ENCODE measurements at regions not wholly inside any gene's neighbourhood (a gene's known extent, or its start where the extent isn't known, plus 50 kb on each side); places are given as distances from the start of the nearest gene placed in this dataset.

- no peak for DNase-seq (ENCODE audit: low read depth)
Observed at GRCh38 chr21:16181018-16181417, 451.2 kb downstream of the USP25 start.

DNA sequence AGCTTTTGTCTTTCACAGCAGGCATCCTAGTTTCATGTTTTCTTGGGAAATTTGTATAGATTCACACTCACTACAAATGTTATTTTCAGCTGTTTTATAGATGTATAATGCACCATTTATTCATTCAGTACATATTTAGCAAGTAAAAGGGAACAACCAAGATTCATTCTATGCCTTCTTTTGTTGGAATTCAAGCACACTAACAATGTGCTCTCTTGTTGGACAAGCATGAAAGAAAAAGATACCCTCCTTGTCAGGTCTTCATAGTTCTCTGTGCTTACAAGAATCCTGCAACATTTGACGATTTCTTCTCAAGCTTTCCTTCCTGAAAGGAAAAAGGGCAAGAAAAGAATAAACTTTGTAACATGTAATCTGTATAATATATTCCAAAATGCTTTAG is 456.0 kb downstream of the USP25 start:
- no peak for DNase-seq (ENCODE audit: low read depth)

GRCh38 chr21:16186742-16187141 is 457.0 kb downstream of the USP25 start:
- no peak for DNase-seq (ENCODE audit: low read depth)

DNA sequence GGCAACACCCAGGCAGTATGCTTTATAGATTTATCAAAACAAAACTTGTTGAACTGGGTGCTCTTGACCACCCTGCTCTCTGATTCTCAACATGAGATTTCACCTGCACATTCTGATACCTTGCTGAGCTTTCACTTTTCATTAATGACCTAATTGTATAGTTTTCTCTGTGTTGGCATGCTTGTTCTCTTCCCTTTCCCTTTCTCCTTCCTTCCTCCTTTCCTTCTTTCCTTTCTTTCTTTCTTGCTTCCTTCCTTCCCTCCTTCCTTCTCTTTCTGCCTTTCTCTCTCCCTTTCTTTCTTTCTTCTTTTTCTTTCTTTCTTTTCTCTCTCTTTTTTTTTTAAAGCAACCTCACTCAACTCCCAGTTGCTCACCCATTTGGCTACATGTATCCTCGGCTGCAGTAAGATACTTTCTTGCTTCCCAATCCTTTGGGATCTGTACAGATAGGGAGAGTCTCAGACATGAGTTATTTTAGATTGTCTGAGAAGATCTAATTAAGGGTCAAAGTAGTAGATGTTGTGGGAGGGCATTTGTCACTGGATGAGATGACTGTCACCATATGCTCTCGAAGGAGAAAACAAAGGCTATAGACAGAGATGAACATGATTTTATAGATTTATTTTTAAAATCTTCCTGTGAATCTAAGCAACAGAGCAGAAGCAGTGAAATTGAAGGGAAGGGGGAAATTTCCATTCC is 458.0 kb downstream of the USP25 start:
- no peak for DNase-seq (ENCODE audit: low read depth)

DNA sequence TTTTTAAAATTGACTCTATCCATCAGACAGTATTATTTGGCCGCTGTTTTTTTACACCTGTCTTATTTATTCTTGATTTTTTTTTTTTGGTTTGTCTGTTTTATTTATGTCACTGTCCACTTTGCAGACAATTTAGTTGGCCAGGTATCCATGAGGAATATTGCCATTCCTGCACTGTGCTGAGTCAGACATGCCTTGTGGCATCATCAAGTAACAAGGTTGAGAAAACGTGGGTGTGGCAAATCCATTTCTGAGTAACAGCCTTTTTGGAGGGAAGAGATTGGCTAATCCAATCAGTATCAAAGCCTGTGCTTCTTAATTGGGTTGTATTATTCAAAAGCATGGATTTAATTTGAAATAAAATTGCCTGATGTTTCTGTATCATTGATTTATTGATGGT is 463.1 kb downstream of the USP25 start:
- DNase-seq (ENCODE audit: low read depth) = no peak

- DNase-seq (ENCODE audit: low read depth) = no peak
Observed at GRCh38 chr21:16193496-16194094, 463.8 kb downstream of the USP25 start.

- DNase-seq (ENCODE audit: low read depth) = no peak
Observed at GRCh38 chr21:16194095-16194787, 464.5 kb downstream of the USP25 start.

DNA sequence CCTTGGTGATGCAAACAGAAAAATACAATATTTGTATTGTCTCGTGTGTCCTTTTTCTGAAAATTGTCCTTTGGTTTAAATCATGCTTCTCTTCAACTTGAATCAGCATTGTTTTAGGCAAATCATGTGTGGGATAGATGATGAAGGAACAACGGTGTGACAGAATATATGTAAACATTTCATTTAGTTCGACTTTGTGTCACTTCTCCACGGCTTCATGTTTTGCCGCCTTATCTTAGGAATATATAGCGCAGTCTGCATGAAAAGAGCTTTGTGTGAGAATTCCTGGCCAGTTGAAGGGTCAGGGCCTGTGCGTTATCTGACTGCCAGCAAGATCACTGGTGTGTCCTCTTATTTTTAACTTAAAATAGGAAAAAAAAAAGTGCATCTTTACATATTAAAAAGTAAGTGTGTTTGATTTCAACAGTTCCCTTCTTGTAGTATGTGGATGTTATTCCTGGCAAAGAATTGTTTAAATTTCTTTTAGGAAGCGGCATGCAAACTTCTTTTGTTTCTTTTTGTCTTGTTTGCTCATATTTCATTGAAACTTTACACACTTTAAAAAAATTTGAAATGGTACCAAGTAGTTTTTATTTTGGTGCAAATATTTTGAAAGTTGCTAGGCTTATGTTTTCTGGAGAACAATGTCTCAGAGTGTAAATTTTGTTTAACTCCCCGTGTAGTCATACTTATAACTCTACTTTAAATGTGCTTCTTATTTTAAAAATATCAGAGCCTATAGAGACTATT is 465.2 kb downstream of the USP25 start:
- no peak for DNase-seq (ENCODE audit: low read depth)

- DNase-seq (ENCODE audit: low read depth) = no peak
Observed at GRCh38 chr21:16195538-16195910, 465.7 kb downstream of the USP25 start.

- DNase-seq (ENCODE audit: low read depth) = no peak
Observed at GRCh38 chr21:16196001-16196400, 466.2 kb downstream of the USP25 start.

DNA sequence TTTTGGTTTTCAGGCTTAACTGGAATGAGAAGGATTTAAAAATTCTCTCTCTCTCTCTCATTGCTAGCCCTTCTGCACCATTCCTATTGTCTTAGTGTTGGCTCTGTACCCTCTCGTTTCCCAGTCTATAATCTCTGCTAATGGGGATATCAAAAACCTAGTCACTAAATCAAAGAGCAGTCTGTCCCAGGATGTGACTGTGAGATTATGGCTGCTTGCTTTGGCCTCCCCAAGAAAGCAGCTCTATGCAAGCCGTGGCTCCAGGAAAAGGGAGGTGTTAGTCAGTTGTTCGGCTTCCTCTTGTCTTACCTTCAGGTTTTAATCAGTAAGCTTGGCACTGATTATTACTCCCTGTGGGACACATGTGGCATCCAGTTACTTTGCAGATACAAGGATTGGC is 468.8 kb downstream of the USP25 start:
- no peak for DNase-seq (ENCODE audit: low read depth)

DNA sequence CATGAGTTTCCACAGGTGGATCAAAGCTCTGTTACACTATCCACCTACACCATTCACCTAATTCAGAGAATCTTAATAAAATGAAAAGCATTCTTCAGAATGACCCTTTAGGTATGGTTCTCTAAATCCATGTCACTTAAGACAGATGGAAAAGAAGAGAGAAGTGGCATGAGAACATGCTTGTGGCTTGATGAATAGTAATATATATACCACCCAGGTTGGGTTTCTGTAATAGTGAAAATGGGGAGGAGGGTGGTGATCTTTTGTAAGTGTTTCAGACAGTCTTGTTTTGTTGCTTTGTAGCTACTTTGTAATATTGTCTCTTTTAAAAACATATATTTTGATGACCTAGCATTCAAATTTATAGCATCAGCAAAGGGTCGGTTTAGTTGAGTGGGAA is 469.8 kb downstream of the USP25 start:
- no peak for DNase-seq (ENCODE audit: low read depth)

- DNase-seq (ENCODE audit: low read depth) = no peak
Observed at GRCh38 chr21:16201718-16202117, 471.9 kb downstream of the USP25 start.

GRCh38 chr21:16205527-16205926 is 475.7 kb downstream of the USP25 start:
- DNase-seq (ENCODE audit: low read depth) = no peak

DNA sequence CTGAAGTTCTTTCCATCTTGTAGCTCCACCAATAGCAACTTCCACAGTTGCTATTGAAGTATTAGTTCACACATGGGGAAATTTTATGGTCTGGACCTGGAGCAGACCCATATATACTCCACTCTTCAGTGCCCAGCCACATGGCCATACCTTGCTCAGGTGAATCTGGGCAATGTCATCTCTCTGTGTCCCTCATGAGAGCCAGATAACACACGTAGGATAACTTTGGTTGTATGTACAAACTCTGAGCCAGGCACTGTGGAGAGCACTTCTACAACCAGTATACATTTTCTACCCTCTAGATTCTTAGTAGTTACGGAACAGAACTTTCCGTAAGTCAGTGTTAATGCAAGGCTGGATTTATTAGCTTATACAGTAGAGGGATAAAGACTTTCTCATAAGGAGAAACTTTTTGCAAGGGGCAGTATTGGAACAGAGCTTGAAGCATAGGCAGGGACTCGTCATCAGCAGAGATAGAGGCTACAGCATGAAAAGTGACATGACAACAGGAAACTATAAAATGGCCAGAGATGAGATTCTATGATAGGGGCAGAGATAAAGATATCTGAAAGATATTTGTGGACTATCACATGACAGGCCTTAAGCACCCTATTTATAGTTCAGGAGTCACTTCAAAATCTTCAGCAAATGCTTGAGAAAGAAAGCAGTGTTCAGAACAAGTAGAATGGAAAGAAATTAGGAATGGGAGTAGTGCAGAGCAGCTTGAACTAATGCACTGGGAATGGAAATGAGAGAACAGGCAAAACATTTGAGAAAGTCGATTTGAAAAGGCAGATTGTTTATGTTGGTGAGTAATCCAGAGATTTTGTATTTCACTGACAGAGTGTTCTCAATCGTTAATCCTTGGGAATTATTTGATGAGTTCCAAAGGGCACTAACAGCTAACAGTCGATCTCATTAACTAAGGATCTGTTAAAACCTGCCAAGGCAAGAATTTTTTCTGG is 481.8 kb downstream of the USP25 start:
- DNase-seq (ENCODE audit: low read depth) = no peak

GRCh38 chr21:16213518-16213917 is 483.7 kb downstream of the USP25 start:
- DNase-seq (ENCODE audit: low read depth) = no peak

GRCh38 chr21:16215193-16215592 is 485.4 kb downstream of the USP25 start:
- DNase-seq (ENCODE audit: low read depth) = no peak

DNA sequence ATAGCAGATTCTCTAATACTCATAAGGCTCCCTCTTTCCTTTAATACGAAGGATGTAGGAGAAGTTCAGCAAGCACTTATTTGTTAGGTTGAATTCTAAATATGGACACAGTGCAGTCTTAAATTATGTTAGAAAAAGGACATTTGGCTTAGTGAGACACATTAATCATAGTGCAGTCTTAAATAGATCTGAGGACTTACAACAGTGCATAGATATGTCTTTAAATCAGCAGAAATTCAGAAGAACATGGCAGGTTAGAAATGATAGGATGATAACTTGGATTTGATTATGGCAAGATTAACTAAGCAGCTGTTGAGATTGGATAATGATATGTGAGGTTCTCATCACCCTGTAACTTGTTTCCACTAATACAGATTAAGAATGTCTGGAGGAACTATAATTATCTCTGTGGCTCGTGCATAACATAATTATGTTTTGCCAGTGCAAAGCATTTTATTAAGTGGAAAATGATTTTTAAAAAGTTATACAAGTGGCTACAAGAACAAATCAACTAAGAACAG is 485.9 kb downstream of the USP25 start:
- DNase-seq (ENCODE audit: low read depth) = no peak

DNA sequence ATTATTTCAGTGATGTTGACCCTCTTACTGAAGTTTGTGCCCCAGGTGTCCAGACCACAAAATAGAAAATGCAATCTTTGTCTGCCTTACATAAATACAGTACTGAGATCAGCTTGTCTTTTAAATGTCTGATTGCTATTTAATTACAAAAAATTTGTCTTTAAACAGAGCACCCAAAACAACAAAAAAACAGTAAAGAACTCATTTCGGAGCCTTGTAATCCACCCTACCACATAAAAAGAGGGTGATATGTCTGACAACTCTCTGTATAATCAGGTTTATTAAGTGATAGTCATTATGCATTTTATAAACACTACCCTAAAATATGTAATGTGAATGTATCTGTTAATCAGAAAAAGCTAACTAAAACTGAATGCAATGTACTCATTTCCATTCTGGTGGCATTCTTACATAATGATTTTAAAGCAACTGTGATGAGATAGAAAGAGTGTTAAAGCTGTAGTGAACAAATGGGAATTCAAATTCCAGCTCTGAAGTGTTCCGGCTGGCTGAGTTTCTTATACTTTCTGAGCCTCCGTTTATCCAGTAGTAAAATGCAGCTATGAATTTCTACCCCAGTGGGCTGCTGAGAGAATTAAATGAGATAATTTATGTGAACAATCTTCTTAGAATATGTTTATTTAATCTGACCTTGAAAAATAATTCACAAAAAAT is 486.6 kb downstream of the USP25 start:
- no peak for DNase-seq (ENCODE audit: low read depth)

DNA sequence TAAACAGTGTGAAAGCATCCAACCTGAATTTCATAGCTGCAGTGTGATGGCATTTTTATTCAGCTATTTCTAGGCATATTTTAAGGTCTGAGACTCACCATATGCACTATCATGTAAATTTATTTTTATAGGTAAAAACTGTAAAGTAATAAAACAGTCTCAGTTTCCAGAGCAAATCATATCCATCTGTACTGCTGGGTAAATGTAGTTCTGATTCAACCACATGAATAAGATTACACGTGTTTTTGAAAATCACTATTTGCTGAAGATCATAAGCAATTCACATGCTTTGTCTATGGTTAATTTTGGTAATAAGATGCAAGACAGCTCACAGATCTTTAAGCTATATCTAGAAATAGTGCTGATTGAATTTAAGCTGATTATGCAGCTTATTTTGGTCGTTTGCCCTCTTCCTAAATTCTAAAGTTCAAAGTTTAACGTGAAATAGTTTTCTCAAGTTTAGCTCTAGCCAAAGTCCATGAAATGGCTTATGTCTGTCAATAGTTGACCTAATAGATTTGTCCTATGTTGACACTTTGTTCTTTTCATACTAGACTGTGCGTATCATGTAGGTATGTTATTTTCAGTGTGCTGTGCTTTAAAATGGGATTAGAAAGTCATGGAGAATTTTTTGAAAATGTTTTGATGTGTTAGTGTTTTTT is 489.0 kb downstream of the USP25 start:
- DNase-seq (ENCODE audit: low read depth) = no peak

All from stimulated activated CD8-positive, alpha-beta memory T cell treated with anti-CD3 and anti-CD28 coated beads, Interleukin-12 subunit alpha, Interleukin-12 subunit beta, amount 100 ng/mL, for 1 hour (primary cell).